SK-N-SH (cell line): ENCODE measurements at regions not wholly inside any gene's neighbourhood (a gene's known extent, or its start where the extent isn't known, plus 50 kb on each side); places are given as distances from the start of the nearest gene placed in this dataset.

Experiments used
- CTCF ChIA-PET: fragments of 300-600, 350-600 bp; formaldehyde crosslinking; extraction: SDS; loops from one replicate; lab custom pipeline; 2021; lab: Yijun Ruan, JAX
- POLR2A ChIA-PET: fragments of 350-600 bp; sonication (Branson Sonifier 250); formaldehyde crosslinking; extraction: SDS; loops from one replicate; lab custom pipeline; 2020; ENCODE audit warnings: antibody characterized with exemption, inconsistent platforms; lab: Yijun Ruan, JAX
- DNase-seq: peaks from one replicate; pipeline ENCODE4 v3.0.0; 2012
- H2AFZ ChIP-seq: fragments of 200-600 bp; sonication (generic); 2 replicates; pipeline ENCODE4 v1.8.1; 2016; ENCODE audit warnings: antibody characterized with exemption, mild to moderate bottlenecking, low read depth
- H3F3A ChIP-seq: fragments of 200-600 bp; sonication (generic); replicated peaks from 2 replicates; pipeline ENCODE3; 2016; ENCODE audit warnings: antibody characterized with exemption, mild to moderate bottlenecking; ENCODE audit not compliant: insufficient read depth
- H3K27ac ChIP-seq, 2 experiments: fragments of 200-500 bp in 1 of 2; fragments of 200-600 bp in 1 of 2; sonication (Bioruptor generic) in 1 of 2; sonication (generic), shearing (Covaris generic) in 1 of 2; 2 replicates each; pipeline versions ENCODE4 v1.5.1 to v1.6.1; 2014 to 2016; ENCODE audit warnings: low read depth in 2 of 2, inconsistent platforms in 1 of 2, low read length in 1 of 2, mild to moderate bottlenecking in 1 of 2, mixed read lengths in 1 of 2
- H3K27me3 ChIP-seq: fragments of 200-600 bp; sonication (generic), shearing (Covaris generic); 2 replicates; pipeline ENCODE4 v1.6.1; 2016; ENCODE audit warnings: mixed run types; ENCODE audit not compliant: insufficient read depth
- H3K36me3 ChIP-seq, 2 experiments: fragments of 200-500 bp in 1 of 2; fragments of 200-600 bp in 1 of 2; sonication (Bioruptor generic) in 1 of 2; sonication (generic) in 1 of 2; replicated peaks in 1 of 2; 2 replicates each; pipeline versions ENCODE3 to v1.5.1; 2014 to 2016; ENCODE audit warnings: low read length in 1 of 2, mild to moderate bottlenecking in 1 of 2; ENCODE audit not compliant: insufficient read depth in 2 of 2, control insufficient read depth in 1 of 2
- H3K4me1 ChIP-seq, 2 experiments: fragments of 200-500 bp in 1 of 2; fragments of 200-600 bp in 1 of 2; sonication (Bioruptor generic) in 1 of 2; sonication (generic), shearing (Covaris generic) in 1 of 2; 2 replicates each; pipeline versions ENCODE4 v1.5.1 to v1.6.1; 2014 to 2016; ENCODE audit warnings: low read depth in 1 of 2, low read length in 1 of 2, mixed run types in 1 of 2; ENCODE audit not compliant: insufficient read depth in 2 of 2, control insufficient read depth in 1 of 2
- H3K4me2 ChIP-seq: fragments of 200-600 bp; sonication (generic), shearing (Covaris generic); 2 replicates; pipeline ENCODE4 v1.6.1; 2017; ENCODE audit warnings: mixed run types
- H3K4me3 ChIP-seq, 2 experiments: fragments of 200-500 bp in 1 of 2; fragments of 200-600 bp in 1 of 2; sonication (Bioruptor generic) in 1 of 2; sonication (generic), shearing (Covaris generic) in 1 of 2; 2 replicates each; pipeline versions ENCODE4 v1.5.1 to v1.8.1; 2014 to 2016; ENCODE audit warnings: low read depth in 2 of 2, inconsistent platforms in 1 of 2, low read length in 1 of 2, mild to moderate bottlenecking in 1 of 2, mixed read lengths in 1 of 2, moderate library complexity in 1 of 2
- H3K79me2 ChIP-seq: fragments of 200-600 bp; sonication (generic); 2 replicates; pipeline ENCODE4 v1.8.1; 2017; ENCODE audit warnings: mild to moderate bottlenecking; ENCODE audit not compliant: insufficient read depth
- H3K9ac ChIP-seq: fragments of 200-600 bp; sonication (generic); 2 replicates; pipeline ENCODE4 v1.6.1; 2017; ENCODE audit warnings: mixed run types
- H3K9me2 ChIP-seq: fragments of 200-600 bp; sonication (generic); 2 replicates; pipeline ENCODE4 v1.6.1; 2017; ENCODE audit warnings: mixed run types
- H3K9me3 ChIP-seq: fragments of 200-600 bp; sonication (generic); 2 replicates; pipeline ENCODE4 v1.6.1; 2017; ENCODE audit warnings: mixed run types, mild to moderate bottlenecking, moderate library complexity
- H4K20me1 ChIP-seq: fragments of 200-600 bp; sonication (generic); 2 replicates; pipeline ENCODE4 v1.6.1; 2017; ENCODE audit warnings: mild to moderate bottlenecking, mixed run types; ENCODE audit not compliant: insufficient read depth
- CTCF ChIP-seq: fragments of 200-600 bp; sonication (generic); IDR thresholded peaks from 2 replicates; pipeline ENCODE4 v1.6.1; 2017; ENCODE audit warnings: antibody characterized with exemption, mild to moderate bottlenecking, moderate library complexity
- ELF1 ChIP-seq: IDR thresholded peaks from 2 replicates; pipeline ENCODE4 v1.4.0; 2012
- EZH2phosphoT487 ChIP-seq: fragments of 200-600 bp; sonication (generic); IDR thresholded peaks from 2 replicates; pipeline ENCODE4 v1.6.1; 2017; ENCODE audit warnings: low read depth, mixed run types, mild to moderate bottlenecking, antibody characterized with exemption, moderate library complexity, borderline replicate concordance
- FOSL2 ChIP-seq: IDR thresholded peaks from 2 replicates; pipeline ENCODE4 v1.4.0; 2012; ENCODE audit warnings: low read depth, mild to moderate bottlenecking, moderate library complexity, borderline replicate concordance
- FOXJ3 ChIP-seq: sonication (generic); formaldehyde crosslinking; IDR thresholded peaks from 2 replicates; pipeline ENCODE4 v1.5.1; 2020; ENCODE audit warnings: mild to moderate bottlenecking, missing genetic modification reagents
- FOXM1 ChIP-seq: IDR thresholded peaks from 2 replicates; pipeline ENCODE4 v1.4.0; 2012; ENCODE audit warnings: low read depth, mild to moderate bottlenecking
- GABPA ChIP-seq: IDR thresholded peaks from 2 replicates; pipeline ENCODE4 v1.4.0; 2012; ENCODE audit warnings: low read depth, mild to moderate bottlenecking
- GATA2 ChIP-seq: sonication (generic); formaldehyde crosslinking; IDR thresholded peaks from 2 replicates; pipeline ENCODE4 v1.5.0; 2020; ENCODE audit warnings: mild to moderate bottlenecking, missing genetic modification reagents
- JUND ChIP-seq: IDR thresholded peaks from 2 replicates; pipeline ENCODE4 v1.4.0; 2012
- NFIC ChIP-seq: IDR thresholded peaks from 2 replicates; pipeline ENCODE4 v1.4.0; 2012; ENCODE audit warnings: borderline replicate concordance
- PBX3 ChIP-seq: IDR thresholded peaks from 2 replicates; pipeline ENCODE4; 2012
- RAD21 ChIP-seq: IDR thresholded peaks from 2 replicates; pipeline ENCODE4 v1.6.1; 2012; ENCODE audit warnings: mild to moderate bottlenecking, low read length
- RCOR1 ChIP-seq: fragments of 150-350 bp; IDR thresholded peaks from 2 replicates; pipeline ENCODE4 v1.6.1; 2017; ENCODE audit warnings: antibody characterized with exemption, low read length
- REST ChIP-seq: IDR thresholded peaks from 2 replicates; pipeline ENCODE4 v1.6.1; 2012; ENCODE audit warnings: mild to moderate bottlenecking, low read depth, low read length, moderate library complexity
- RFX5 ChIP-seq: IDR thresholded peaks from 2 replicates; pipeline ENCODE4 v1.6.1; 2012; ENCODE audit warnings: mild to moderate bottlenecking, improper control_type of control experiment, low read length
- RXRA ChIP-seq: IDR thresholded peaks from 2 replicates; pipeline ENCODE4 v1.4.0; 2012; ENCODE audit warnings: low read depth, mild to moderate bottlenecking, borderline replicate concordance
- SMC3 ChIP-seq: IDR thresholded peaks from 2 replicates; pipeline ENCODE4 v1.6.1; 2012; ENCODE audit warnings: low read depth, low read length, improper control_type of control experiment
- TEAD4 ChIP-seq: IDR thresholded peaks from 2 replicates; pipeline ENCODE4 v1.4.0; 2012; ENCODE audit warnings: mild to moderate bottlenecking, borderline replicate concordance; ENCODE audit not compliant: insufficient read depth
- WGBS: methylation state at CpG from one replicate; pipeline ENCODE4 v1.1.6; 2017; ENCODE audit warnings: low lambda C conversion rate; 5-methylcytosine and 5-hydroxymethylcytosine counted together

GRCh38 chrX:45804276-45804675, 603.6 kb upstream of the DIPK2B start:
- no peak for DNase-seq
- Histone ChIP-seq H4K20me1 (no peaks in the 10 kb centered on the region), H3K9ac (peak overlapping the region; percentile 54; the same call in 1 of the 2 replicates), H3K36me3 (no peaks in the 10 kb centered on the region), H2AFZ (no peak overlapping the region), H3F3A (peaks cover 73% of the 10 kb centered on the region), H3K27me3 (no peaks in the 10 kb centered on the region), H3K27ac (peak overlapping the region; percentile 74 to 97; a peak in 3 of 4 replicates), H3K79me2 (peaks cover 70% of the 10 kb centered on the region), H3K9me2 (no peaks in the 10 kb centered on the region), H3K4me2 (peak overlapping the region; percentile 76; the same call in 1 of the 2 replicates), H3K9me3 (no peaks in the 10 kb centered on the region), H3K4me1 (peaks cover 2 to 36% of the 10 kb centered on the region in 2 experiments), H3K4me3 (no peak overlapping the region)
- CTCF ChIA-PET = no interaction called here
- POLR2A ChIA-PET = no interaction called here
- 57% methylated on average over 3 of the region's 3 CpGs for WGBS
- TF ChIP-seq NFIC = no peak
- no peak for TF ChIP-seq SMC3
- no peak for TF ChIP-seq RXRA
- no peak for TF ChIP-seq REST
- no peak for TF ChIP-seq GATA2
- TF ChIP-seq CTCF = no peak
- no peak for TF ChIP-seq RFX5
- no peak for TF ChIP-seq FOXM1
- no peak for TF ChIP-seq JUND
- no peak for TF ChIP-seq EZH2phosphoT487
- TF ChIP-seq TEAD4 = no peak
- TF ChIP-seq FOXJ3 (CRISPR knock-in tag) = no peak
- TF ChIP-seq PBX3 = no peak
- no peak for TF ChIP-seq FOSL2
- no peak for TF ChIP-seq ELF1
- TF ChIP-seq RCOR1 = no peak
- TF ChIP-seq GABPA = no peak
- TF ChIP-seq RAD21 = no peak
- TF ChIP-seq, all 33 proteins: peak for 0
